Panc1 (cell line): ENCODE measurements at regions not wholly inside any gene's neighbourhood (a gene's known extent, or its start where the extent isn't known, plus 50 kb on each side); places are given as distances from the start of the nearest gene placed in this dataset.
"Not testable (repeated sequence)": the region's sequence is repeated elsewhere in the genome, so short reads cannot be mapped to it uniquely, and the experiment has no call there.

ENCODE experiments used
- TCF7L2 ChIP-seq: IDR thresholded peaks from 2 replicates; pipeline ENCODE4 v1.6.1; 2011; ENCODE audit warnings: mild to moderate bottlenecking, low read depth, low read length, inconsistent platforms
- TF ChIP-seq, protein P1 (sequence below): fragments of 450-650 bp; IDR thresholded peaks from 2 replicates; pipeline ENCODE4 v1.5.1; 2017; ENCODE audit warnings: mild to moderate bottlenecking
- TF ChIP-seq, protein P2 (sequence below), 2 experiments: IDR thresholded peaks; 2 replicates each; pipeline ENCODE4 v1.6.1; 2011 to 2012; ENCODE audit warnings: low read depth in 2 of 2, control low read depth in 1 of 2, low read length in 1 of 2, mild to moderate bottlenecking in 1 of 2, moderate library complexity in 1 of 2; ENCODE audit not compliant: insufficient read depth in 1 of 2

DNA sequence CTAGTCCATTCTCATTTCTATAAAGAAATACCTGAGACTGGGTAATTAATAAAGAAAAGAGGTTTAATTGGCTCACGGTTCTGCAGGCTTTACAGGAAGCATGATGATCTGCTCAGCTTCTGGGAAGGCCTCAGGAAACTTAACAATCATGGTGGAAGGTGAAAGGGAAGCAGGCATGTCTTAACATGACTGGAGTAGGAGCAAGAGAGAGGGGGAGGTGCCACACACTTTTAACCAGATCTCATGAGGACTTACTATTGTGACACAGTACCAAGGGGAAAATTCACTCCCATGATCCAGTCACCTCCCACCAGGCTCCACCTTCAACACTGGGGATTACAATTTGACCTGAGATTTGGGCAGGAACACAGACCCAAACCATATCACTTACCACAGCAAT, 310.1 kb downstream of the SH3GL2 start:
- not testable (repeated sequence) for TF ChIP-seq TCF7L2
- TF ChIP-seq, protein P1, sequence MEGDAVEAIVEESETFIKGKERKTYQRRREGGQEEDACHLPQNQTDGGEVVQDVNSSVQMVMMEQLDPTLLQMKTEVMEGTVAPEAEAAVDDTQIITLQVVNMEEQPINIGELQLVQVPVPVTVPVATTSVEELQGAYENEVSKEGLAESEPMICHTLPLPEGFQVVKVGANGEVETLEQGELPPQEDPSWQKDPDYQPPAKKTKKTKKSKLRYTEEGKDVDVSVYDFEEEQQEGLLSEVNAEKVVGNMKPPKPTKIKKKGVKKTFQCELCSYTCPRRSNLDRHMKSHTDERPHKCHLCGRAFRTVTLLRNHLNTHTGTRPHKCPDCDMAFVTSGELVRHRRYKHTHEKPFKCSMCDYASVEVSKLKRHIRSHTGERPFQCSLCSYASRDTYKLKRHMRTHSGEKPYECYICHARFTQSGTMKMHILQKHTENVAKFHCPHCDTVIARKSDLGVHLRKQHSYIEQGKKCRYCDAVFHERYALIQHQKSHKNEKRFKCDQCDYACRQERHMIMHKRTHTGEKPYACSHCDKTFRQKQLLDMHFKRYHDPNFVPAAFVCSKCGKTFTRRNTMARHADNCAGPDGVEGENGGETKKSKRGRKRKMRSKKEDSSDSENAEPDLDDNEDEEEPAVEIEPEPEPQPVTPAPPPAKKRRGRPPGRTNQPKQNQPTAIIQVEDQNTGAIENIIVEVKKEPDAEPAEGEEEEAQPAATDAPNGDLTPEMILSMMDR = not testable (repeated sequence)
- TF ChIP-seq, protein P2, sequence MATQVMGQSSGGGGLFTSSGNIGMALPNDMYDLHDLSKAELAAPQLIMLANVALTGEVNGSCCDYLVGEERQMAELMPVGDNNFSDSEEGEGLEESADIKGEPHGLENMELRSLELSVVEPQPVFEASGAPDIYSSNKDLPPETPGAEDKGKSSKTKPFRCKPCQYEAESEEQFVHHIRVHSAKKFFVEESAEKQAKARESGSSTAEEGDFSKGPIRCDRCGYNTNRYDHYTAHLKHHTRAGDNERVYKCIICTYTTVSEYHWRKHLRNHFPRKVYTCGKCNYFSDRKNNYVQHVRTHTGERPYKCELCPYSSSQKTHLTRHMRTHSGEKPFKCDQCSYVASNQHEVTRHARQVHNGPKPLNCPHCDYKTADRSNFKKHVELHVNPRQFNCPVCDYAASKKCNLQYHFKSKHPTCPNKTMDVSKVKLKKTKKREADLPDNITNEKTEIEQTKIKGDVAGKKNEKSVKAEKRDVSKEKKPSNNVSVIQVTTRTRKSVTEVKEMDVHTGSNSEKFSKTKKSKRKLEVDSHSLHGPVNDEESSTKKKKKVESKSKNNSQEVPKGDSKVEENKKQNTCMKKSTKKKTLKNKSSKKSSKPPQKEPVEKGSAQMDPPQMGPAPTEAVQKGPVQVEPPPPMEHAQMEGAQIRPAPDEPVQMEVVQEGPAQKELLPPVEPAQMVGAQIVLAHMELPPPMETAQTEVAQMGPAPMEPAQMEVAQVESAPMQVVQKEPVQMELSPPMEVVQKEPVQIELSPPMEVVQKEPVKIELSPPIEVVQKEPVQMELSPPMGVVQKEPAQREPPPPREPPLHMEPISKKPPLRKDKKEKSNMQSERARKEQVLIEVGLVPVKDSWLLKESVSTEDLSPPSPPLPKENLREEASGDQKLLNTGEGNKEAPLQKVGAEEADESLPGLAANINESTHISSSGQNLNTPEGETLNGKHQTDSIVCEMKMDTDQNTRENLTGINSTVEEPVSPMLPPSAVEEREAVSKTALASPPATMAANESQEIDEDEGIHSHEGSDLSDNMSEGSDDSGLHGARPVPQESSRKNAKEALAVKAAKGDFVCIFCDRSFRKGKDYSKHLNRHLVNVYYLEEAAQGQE (IDR thresholded peaks at IDR 0.05; ENCODE audit: insufficient read depth in 1 of 2, low read depth in 2 of 2, low read length in 1 of 2) = not testable (repeated sequence)
